WTC11 (cell line): ENCODE measurements at regions not wholly inside any gene's neighbourhood (a gene's known extent, or its start where the extent isn't known, plus 50 kb on each side); places are given as distances from the start of the nearest gene placed in this dataset.

Experiments
- ATAC-seq: fragments of 200-7000 bp; cut with Tn5 transposase; 2 replicates; pipeline ENCODE4 v1.10.0; 2021; ENCODE audit warnings: mild to moderate bottlenecking, moderate library complexity
- CTCF ChIA-PET: fragments of 300-600 bp; sonication (Branson Sonifier 250); formaldehyde crosslinking; loops from one replicate; lab custom pipeline; 2021; ENCODE audit warnings: antibody characterized with exemption; lab: Charles Lee
- POLR2A ChIA-PET: fragments of 350-600 bp; sonication (Branson Sonifier 250); formaldehyde crosslinking; loops from one replicate; lab custom pipeline; 2021; ENCODE audit warnings: antibody characterized with exemption; lab: Charles Lee
- DNase-seq: peaks from one replicate; pipeline ENCODE4 v3.0.0; 2021; ENCODE audit warnings: low spot score
- H3K27ac Mint-ChIP-seq: 2 replicates; pipeline ENCODE4 v1.8.0; 2021; ENCODE audit warnings: mixed read lengths
- H3K27me3 Mint-ChIP-seq: 2 replicates; pipeline ENCODE4 v1.8.0; 2021; ENCODE audit warnings: low read depth, mild to moderate bottlenecking, moderate library complexity, mixed read lengths
- H3K36me3 Mint-ChIP-seq: 2 replicates; pipeline ENCODE4 v1.8.0; 2021; ENCODE audit warnings: mixed read lengths
- H3K4me1 Mint-ChIP-seq: 2 replicates; pipeline ENCODE4 v1.8.0; 2022; ENCODE audit warnings: mixed read lengths
- H3K4me3 Mint-ChIP-seq: 2 replicates; pipeline ENCODE4 v1.8.0; 2021; ENCODE audit warnings: mild to moderate bottlenecking, moderate library complexity, mixed read lengths
- H3K9me3 Mint-ChIP-seq: 2 replicates; pipeline ENCODE4 v1.8.0; 2021; ENCODE audit warnings: mixed read lengths
- ATF1 ChIP-seq: sonication (generic); formaldehyde crosslinking; IDR thresholded peaks from 2 replicates; pipeline ENCODE4 v1.8.1; 2023; ENCODE audit warnings: mild to moderate bottlenecking, moderate library complexity, missing genetic modification reagents
- CBFB ChIP-seq: sonication (generic); formaldehyde crosslinking; IDR thresholded peaks from 2 replicates; pipeline ENCODE4 v1.8.1; 2022; ENCODE audit warnings: mild to moderate bottlenecking, low read depth, missing genetic modification reagents
- EMX1 ChIP-seq: fragments of 250-450 bp; sonication (Bioruptor Pico); IDR thresholded peaks from 2 replicates; pipeline ENCODE4 v1.8.0; 2021; ENCODE audit warnings: mild to moderate bottlenecking
- GTF2I ChIP-seq: fragments of 250-450 bp; sonication (Bioruptor Pico); conservative IDR thresholded peaks from 2 replicates; pipeline ENCODE4 v1.4.0; 2021; ENCODE audit warnings: mild to moderate bottlenecking
- IRF2 ChIP-seq: sonication (generic); formaldehyde crosslinking; IDR thresholded peaks from 2 replicates; pipeline ENCODE4 v1.8.0; 2022; ENCODE audit warnings: low read depth, missing genetic modification reagents, borderline replicate concordance
- NFE2L1 ChIP-seq: sonication (generic); formaldehyde crosslinking; IDR thresholded peaks from 2 replicates; pipeline ENCODE4 v1.8.1; 2023; ENCODE audit warnings: missing genetic modification reagents
- TCF7 ChIP-seq: sonication (generic); formaldehyde crosslinking; IDR thresholded peaks from 2 replicates; pipeline ENCODE4 v1.8.0; 2022; ENCODE audit warnings: mild to moderate bottlenecking, low read depth, missing genetic modification reagents, moderate library complexity
- TEAD1 ChIP-seq: sonication (generic); formaldehyde crosslinking; IDR thresholded peaks from 2 replicates; pipeline ENCODE4 v1.8.0; 2022; ENCODE audit warnings: mild to moderate bottlenecking, missing genetic modification reagents
- ZNF138 ChIP-seq: sonication (generic); formaldehyde crosslinking; conservative IDR thresholded peaks from 2 replicates; pipeline ENCODE4 v1.8.1; 2022; ENCODE audit warnings: mild to moderate bottlenecking, moderate library complexity, missing genetic modification reagents
- ZNF232 ChIP-seq: sonication (generic); formaldehyde crosslinking; IDR thresholded peaks from 2 replicates; pipeline ENCODE4 v1.8.0; 2022; ENCODE audit warnings: mild to moderate bottlenecking, missing genetic modification reagents
- TF ChIP-seq, protein P1 (sequence below): sonication (generic); formaldehyde crosslinking; IDR thresholded peaks from 2 replicates; pipeline ENCODE4 v1.8.1; 2022; ENCODE audit warnings: mild to moderate bottlenecking, missing genetic modification reagents, moderate library complexity, borderline replicate concordance
- TF ChIP-seq, protein P2 (sequence below): fragments of 250-450 bp; sonication (Bioruptor Pico); conservative IDR thresholded peaks from 2 replicates; pipeline ENCODE4 v1.9.0; 2021; ENCODE audit warnings: mild to moderate bottlenecking
- TF ChIP-seq, protein P3 (sequence below): sonication (generic); formaldehyde crosslinking; IDR thresholded peaks from 2 replicates; pipeline ENCODE4 v1.8.0; 2022; ENCODE audit warnings: mild to moderate bottlenecking, missing genetic modification reagents
- TF ChIP-seq, protein P4 (sequence below): fragments of 250-450 bp; sonication (Bioruptor Pico); IDR thresholded peaks from 2 replicates; pipeline ENCODE4 v1.9.0; 2021; ENCODE audit warnings: mild to moderate bottlenecking, borderline replicate concordance
- TF ChIP-seq, protein P5 (sequence below): sonication (generic); formaldehyde crosslinking; IDR thresholded peaks from 2 replicates; pipeline ENCODE4 v1.8.0; 2022; ENCODE audit warnings: mild to moderate bottlenecking, missing genetic modification reagents
- TF ChIP-seq, protein P6 (sequence below): fragments of 200-600 bp; IDR thresholded peaks from 2 replicates; pipeline ENCODE4 v1.8.0; 2022; ENCODE audit warnings: antibody characterized with exemption
- TF ChIP-seq, protein P7 (sequence below): sonication (generic); formaldehyde crosslinking; IDR thresholded peaks from 2 replicates; pipeline ENCODE4 v1.8.1; 2023; ENCODE audit warnings: mild to moderate bottlenecking, moderate library complexity, missing genetic modification reagents
- TF ChIP-seq, protein P8 (sequence below): fragments of 250-450 bp; sonication (Bioruptor Pico); IDR thresholded peaks from 2 replicates; pipeline ENCODE4 v1.9.0; 2021; ENCODE audit warnings: mild to moderate bottlenecking
- TF ChIP-seq, protein P9 (sequence below): sonication (generic); formaldehyde crosslinking; IDR thresholded peaks from 2 replicates; pipeline ENCODE4 v1.8.0; 2023; ENCODE audit warnings: mild to moderate bottlenecking, missing genetic modification reagents

DNA sequence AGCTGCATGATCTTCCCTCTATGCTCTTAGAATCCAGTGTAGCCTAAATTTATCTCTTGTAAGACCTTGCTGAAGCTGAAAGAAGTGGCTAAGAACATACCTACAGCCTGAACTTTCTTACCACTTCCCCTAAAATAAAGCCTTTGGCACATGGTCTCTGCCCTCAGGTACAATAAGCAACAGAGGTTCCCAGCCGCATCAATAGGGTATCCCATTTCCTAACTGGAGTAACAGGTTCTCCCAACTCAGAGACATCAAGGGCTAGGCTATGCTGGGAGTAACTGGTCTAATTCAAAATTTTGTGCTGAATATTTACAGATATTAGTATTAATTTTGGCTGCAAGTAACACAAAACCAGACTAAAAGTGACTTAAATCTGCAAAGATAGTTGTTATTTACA is 335.8 kb upstream of the TRPC7 start:
- Mint-ChIP-seq H3K4me3 (no peak overlapping the region), H3K27ac (no peak overlapping the region), H3K9me3 (no peaks in the 10 kb centered on the region)
- no peak for DNase-seq
- CTCF ChIA-PET, result interaction anchor here (1.0 kb wide), 1 partner anchor 15 kb away, joined by 6 read pairs; no protein-coding TSS in a partner anchor
- TF ChIP-seq TCF7 (CRISPR knock-in tag) (no peak), IRF2 (CRISPR knock-in tag) (no peak), ZNF138 (CRISPR knock-in tag) (no peak)
- TF ChIP-seq, protein P1, sequence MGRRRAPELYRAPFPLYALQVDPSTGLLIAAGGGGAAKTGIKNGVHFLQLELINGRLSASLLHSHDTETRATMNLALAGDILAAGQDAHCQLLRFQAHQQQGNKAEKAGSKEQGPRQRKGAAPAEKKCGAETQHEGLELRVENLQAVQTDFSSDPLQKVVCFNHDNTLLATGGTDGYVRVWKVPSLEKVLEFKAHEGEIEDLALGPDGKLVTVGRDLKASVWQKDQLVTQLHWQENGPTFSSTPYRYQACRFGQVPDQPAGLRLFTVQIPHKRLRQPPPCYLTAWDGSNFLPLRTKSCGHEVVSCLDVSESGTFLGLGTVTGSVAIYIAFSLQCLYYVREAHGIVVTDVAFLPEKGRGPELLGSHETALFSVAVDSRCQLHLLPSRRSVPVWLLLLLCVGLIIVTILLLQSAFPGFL (CRISPR knock-in tag), result no peak
- TF ChIP-seq, protein P2, sequence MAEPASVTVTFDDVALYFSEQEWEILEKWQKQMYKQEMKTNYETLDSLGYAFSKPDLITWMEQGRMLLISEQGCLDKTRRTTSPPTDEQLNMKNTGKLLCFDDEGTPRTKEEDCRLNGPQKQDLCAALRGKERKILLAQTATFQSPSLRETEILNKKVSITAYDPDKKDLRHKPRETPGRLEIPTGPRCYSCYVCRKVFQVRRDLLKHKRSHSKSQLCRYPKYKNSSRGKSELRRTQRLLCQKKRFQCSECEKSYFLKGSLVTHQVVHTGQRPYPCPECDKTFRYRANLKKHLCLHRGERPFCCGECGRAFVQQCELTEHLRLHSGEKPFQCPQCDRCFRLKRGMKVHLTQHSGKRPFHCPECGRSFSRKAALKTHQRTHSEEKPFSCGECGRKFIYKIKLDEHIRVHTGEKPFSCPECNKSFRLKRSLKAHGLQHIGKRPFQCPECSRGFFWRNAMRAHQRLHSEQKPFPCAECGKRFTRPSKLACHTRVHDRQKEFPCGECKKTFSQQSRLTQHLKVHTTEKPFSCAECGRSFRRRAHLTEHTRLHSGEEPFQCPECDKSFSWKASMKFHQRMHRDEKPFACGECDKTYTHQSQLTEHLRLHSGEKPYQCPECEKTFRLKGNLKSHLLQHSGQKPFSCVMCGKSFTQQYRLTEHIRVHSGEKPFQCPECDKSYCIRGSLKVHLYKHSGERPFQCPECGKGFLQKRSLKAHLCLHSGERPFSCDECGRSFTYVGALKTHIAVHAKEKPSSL, result no peak
- TF ChIP-seq, all 79 proteins: peak for 0
- POLR2A ChIA-PET, result no interaction called here
- no peaks in the 10 kb centered on the region for H3K27me3 Mint-ChIP-seq
- H3K4me1 Mint-ChIP-seq, result peaks cover 26% of the 10 kb centered on the region
- H3K36me3 Mint-ChIP-seq, result no peaks in the 10 kb centered on the region
- ATAC-seq, result no peak

DNA sequence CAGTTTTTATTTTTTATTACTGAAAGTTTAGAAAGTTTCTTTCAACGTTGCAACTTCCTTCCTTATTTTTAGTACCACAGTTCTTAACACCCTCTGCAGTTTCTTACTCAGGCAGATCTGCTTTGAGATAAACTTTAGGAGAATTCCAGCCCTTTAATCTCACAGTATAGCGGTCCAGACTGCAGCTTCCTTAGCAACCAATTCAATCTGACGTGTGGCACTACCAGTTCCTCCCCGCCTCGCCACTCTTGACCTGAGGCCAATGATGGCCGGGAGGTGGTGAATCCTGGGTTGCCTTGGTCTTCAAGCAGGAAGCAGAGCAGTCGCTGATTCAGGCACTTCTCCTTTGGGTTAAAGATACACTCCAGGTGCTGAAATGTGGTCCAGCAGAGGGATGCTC is 334.3 kb upstream of the TRPC7 start:
- H3K36me3 Mint-ChIP-seq, result no peaks in the 10 kb centered on the region
- no peaks in the 10 kb centered on the region for H3K9me3 Mint-ChIP-seq
- DNase-seq, result no peak
- ChIA-PET POLR2A (interaction anchor here (0.7 kb wide), 1 partner anchor 9 kb away, joined by 3 read pairs; no protein-coding TSS in a partner anchor), CTCF (interaction anchor here (0.7 kb wide), 1 partner anchor 961 kb away, joined by 3 read pairs; no protein-coding TSS in a partner anchor)
- no peaks in the 10 kb centered on the region for H3K27me3 Mint-ChIP-seq
- no peak overlapping the region for H3K27ac Mint-ChIP-seq
- peaks cover 29% of the 10 kb centered on the region for H3K4me1 Mint-ChIP-seq
- ATAC-seq, result no peak
- H3K4me3 Mint-ChIP-seq, result no peak overlapping the region
- TF ChIP-seq, protein P3, sequence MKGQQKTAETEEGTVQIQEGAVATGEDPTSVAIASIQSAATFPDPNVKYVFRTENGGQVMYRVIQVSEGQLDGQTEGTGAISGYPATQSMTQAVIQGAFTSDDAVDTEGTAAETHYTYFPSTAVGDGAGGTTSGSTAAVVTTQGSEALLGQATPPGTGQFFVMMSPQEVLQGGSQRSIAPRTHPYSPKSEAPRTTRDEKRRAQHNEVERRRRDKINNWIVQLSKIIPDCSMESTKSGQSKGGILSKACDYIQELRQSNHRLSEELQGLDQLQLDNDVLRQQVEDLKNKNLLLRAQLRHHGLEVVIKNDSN, result no peak
- TF ChIP-seq, protein P4, sequence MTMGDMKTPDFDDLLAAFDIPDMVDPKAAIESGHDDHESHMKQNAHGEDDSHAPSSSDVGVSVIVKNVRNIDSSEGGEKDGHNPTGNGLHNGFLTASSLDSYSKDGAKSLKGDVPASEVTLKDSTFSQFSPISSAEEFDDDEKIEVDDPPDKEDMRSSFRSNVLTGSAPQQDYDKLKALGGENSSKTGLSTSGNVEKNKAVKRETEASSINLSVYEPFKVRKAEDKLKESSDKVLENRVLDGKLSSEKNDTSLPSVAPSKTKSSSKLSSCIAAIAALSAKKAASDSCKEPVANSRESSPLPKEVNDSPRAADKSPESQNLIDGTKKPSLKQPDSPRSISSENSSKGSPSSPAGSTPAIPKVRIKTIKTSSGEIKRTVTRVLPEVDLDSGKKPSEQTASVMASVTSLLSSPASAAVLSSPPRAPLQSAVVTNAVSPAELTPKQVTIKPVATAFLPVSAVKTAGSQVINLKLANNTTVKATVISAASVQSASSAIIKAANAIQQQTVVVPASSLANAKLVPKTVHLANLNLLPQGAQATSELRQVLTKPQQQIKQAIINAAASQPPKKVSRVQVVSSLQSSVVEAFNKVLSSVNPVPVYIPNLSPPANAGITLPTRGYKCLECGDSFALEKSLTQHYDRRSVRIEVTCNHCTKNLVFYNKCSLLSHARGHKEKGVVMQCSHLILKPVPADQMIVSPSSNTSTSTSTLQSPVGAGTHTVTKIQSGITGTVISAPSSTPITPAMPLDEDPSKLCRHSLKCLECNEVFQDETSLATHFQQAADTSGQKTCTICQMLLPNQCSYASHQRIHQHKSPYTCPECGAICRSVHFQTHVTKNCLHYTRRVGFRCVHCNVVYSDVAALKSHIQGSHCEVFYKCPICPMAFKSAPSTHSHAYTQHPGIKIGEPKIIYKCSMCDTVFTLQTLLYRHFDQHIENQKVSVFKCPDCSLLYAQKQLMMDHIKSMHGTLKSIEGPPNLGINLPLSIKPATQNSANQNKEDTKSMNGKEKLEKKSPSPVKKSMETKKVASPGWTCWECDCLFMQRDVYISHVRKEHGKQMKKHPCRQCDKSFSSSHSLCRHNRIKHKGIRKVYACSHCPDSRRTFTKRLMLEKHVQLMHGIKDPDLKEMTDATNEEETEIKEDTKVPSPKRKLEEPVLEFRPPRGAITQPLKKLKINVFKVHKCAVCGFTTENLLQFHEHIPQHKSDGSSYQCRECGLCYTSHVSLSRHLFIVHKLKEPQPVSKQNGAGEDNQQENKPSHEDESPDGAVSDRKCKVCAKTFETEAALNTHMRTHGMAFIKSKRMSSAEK (CRISPR knock-in tag), result no peak
- TF ChIP-seq, protein P5, sequence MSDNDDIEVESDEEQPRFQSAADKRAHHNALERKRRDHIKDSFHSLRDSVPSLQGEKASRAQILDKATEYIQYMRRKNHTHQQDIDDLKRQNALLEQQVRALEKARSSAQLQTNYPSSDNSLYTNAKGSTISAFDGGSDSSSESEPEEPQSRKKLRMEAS, result no peak
- TF ChIP-seq, protein P6, sequence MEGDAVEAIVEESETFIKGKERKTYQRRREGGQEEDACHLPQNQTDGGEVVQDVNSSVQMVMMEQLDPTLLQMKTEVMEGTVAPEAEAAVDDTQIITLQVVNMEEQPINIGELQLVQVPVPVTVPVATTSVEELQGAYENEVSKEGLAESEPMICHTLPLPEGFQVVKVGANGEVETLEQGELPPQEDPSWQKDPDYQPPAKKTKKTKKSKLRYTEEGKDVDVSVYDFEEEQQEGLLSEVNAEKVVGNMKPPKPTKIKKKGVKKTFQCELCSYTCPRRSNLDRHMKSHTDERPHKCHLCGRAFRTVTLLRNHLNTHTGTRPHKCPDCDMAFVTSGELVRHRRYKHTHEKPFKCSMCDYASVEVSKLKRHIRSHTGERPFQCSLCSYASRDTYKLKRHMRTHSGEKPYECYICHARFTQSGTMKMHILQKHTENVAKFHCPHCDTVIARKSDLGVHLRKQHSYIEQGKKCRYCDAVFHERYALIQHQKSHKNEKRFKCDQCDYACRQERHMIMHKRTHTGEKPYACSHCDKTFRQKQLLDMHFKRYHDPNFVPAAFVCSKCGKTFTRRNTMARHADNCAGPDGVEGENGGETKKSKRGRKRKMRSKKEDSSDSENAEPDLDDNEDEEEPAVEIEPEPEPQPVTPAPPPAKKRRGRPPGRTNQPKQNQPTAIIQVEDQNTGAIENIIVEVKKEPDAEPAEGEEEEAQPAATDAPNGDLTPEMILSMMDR, result no peak
- TF ChIP-seq, protein P7, sequence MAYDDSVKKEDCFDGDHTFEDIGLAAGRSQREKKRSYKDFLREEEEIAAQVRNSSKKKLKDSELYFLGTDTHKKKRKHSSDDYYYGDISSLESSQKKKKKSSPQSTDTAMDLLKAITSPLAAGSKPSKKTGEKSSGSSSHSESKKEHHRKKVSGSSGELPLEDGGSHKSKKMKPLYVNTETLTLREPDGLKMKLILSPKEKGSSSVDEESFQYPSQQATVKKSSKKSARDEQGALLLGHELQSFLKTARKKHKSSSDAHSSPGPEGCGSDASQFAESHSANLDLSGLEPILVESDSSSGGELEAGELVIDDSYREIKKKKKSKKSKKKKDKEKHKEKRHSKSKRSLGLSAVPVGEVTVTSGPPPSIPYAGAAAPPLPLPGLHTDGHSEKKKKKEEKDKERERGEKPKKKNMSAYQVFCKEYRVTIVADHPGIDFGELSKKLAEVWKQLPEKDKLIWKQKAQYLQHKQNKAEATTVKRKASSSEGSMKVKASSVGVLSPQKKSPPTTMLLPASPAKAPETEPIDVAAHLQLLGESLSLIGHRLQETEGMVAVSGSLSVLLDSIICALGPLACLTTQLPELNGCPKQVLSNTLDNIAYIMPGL, result no peak
- TF ChIP-seq, protein P8, sequence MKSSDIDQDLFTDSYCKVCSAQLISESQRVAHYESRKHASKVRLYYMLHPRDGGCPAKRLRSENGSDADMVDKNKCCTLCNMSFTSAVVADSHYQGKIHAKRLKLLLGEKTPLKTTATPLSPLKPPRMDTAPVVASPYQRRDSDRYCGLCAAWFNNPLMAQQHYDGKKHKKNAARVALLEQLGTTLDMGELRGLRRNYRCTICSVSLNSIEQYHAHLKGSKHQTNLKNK (CRISPR knock-in tag), result no peak
- TF ChIP-seq ATF1 (CRISPR knock-in tag) (no peak), NFE2L1 (no peak), EMX1 (no peak), TEAD1 (no peak), CBFB (no peak), GTF2I (CRISPR knock-in tag) (no peak), ZNF232 (no peak)
- TF ChIP-seq, protein P9, sequence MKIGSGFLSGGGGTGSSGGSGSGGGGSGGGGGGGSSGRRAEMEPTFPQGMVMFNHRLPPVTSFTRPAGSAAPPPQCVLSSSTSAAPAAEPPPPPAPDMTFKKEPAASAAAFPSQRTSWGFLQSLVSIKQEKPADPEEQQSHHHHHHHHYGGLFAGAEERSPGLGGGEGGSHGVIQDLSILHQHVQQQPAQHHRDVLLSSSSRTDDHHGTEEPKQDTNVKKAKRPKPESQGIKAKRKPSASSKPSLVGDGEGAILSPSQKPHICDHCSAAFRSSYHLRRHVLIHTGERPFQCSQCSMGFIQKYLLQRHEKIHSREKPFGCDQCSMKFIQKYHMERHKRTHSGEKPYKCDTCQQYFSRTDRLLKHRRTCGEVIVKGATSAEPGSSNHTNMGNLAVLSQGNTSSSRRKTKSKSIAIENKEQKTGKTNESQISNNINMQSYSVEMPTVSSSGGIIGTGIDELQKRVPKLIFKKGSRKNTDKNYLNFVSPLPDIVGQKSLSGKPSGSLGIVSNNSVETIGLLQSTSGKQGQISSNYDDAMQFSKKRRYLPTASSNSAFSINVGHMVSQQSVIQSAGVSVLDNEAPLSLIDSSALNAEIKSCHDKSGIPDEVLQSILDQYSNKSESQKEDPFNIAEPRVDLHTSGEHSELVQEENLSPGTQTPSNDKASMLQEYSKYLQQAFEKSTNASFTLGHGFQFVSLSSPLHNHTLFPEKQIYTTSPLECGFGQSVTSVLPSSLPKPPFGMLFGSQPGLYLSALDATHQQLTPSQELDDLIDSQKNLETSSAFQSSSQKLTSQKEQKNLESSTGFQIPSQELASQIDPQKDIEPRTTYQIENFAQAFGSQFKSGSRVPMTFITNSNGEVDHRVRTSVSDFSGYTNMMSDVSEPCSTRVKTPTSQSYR (CRISPR knock-in tag), result no peak
